HEK293 (cell line): ENCODE measurements at regions not wholly inside any gene's neighbourhood (a gene's known extent, or its start where the extent isn't known, plus 50 kb on each side); places are given as distances from the start of the nearest gene placed in this dataset.

Experiments used
- CTCF ChIP-seq: fragments of 450-650 bp; formaldehyde crosslinking; IDR thresholded peaks from 2 replicates; pipeline ENCODE4 v1.5.1; 2016; ENCODE audit warnings: missing biosample characterization, missing genetic modification characterization
- REST ChIP-seq: fragments of 450-650 bp; formaldehyde crosslinking; IDR thresholded peaks from 2 replicates; pipeline ENCODE4 v1.5.1; 2016; ENCODE audit warnings: missing biosample characterization, missing genetic modification characterization
- ZNF169 ChIP-seq: fragments of 450-650 bp; formaldehyde crosslinking; IDR thresholded peaks from 2 replicates; pipeline ENCODE4 v1.5.1; 2016; ENCODE audit warnings: missing biosample characterization, missing genetic modification characterization
- ZNF473 ChIP-seq: fragments of 450-650 bp; formaldehyde crosslinking; IDR thresholded peaks from 2 replicates; pipeline ENCODE4 v1.5.1; 2017; ENCODE audit warnings: missing biosample characterization, missing genetic modification characterization

DNA sequence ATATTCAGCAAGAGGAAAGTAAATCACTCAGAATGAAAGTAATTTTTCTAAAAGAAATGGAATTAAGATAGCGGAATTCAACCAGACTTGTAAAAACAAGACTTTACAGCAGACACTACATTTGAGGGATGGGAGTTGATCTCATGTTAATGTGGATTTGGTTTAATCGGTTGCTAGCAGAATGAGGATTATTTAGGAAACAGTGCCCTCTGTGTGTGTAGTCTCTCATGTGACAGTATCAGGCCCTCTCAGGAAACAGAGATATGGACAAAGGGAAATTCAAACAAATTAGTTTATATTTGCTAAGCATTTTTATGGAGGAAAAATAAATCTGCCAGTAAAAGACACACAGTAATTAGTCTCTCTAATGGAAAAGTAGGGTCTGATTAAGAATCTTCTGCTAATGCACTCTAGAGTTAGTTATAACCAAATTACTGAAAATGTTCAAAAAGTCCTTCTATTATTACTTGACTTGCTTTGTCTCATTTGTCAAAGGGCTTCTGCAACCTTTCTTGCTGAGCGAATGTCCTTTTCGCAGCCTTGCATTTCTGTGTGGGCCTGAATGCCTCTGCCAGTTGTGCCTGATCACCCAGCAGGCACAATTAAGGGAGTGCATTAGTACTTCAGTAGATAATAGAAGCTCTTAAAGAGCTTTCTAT is 1282.3 kb upstream of the TENM3 start:
- TF ChIP-seq CTCF (tag by site-specific recombination) (no peak), ZNF169 (tag by site-specific recombination) (no peak), ZNF473 (tag by site-specific recombination) (no peak), REST (tag by site-specific recombination) (no peak)
